Heart left ventricle (tissue), 13 donors: ENCODE measurements at regions not wholly inside any gene's neighbourhood (a gene's known extent, or its start where the extent isn't known, plus 50 kb on each side); places are given as distances from the start of the nearest gene placed in this dataset.

Experiments
- POLR2A ChIP-seq, 2 donors: fragments of 450-650 bp; IDR thresholded peaks; one replicate each; pipeline ENCODE4 v1.6.1; 2017; ENCODE audit warnings: antibody characterized with exemption in 2 of 2, mild to moderate bottlenecking in 2 of 2, moderate library complexity in 2 of 2
- TF ChIP-seq, protein P1 (sequence below), 12 donors: fragments of 200-600 bp; sonication (generic) in 4 of 12; IDR thresholded peaks; one replicate each; pipeline versions ENCODE4 v1.5.0 to v1.8.0; 2018 to 2022; ENCODE audit warnings: antibody characterized with exemption in 12 of 12, mild to moderate bottlenecking in 5 of 12
- donor health status: ischemic (EF 13 %, LVEDD 7.1; RV severe dilation, severe dysfunction).
- donor health status: DM: no; HTN: yes; CAD: no.
- donor health status: DM: no; HTN: no; CAD: no.
- donor health status: ischemic (EF 25% LVEDD 6.9; RV normal size, moderate dysfunction).
- donor health status: ischemic (EF 25% LVEDD 5.7; RV mildly dilated, moderate dysfunction).
- donor health status: ischemic (EF 35%, LVEDD 5.7; RV mildly dilated, moderate dysfunction).
- donor health status: nonischemic (EF 11% LVEDD 7.7; RV severe dilation, severe dysfunction).
- donor health status: DM: yes; HTN: yes; CAD: no.
- donor health status: PGD.
- donor health status: ischemic (EF 29% LVEDD 5.4; RV normal size, mild dysfunction).
- donor health status: nonischemic (EF 23%, LVEDD 6.1; RV moderate dilation, normal function).

DNA sequence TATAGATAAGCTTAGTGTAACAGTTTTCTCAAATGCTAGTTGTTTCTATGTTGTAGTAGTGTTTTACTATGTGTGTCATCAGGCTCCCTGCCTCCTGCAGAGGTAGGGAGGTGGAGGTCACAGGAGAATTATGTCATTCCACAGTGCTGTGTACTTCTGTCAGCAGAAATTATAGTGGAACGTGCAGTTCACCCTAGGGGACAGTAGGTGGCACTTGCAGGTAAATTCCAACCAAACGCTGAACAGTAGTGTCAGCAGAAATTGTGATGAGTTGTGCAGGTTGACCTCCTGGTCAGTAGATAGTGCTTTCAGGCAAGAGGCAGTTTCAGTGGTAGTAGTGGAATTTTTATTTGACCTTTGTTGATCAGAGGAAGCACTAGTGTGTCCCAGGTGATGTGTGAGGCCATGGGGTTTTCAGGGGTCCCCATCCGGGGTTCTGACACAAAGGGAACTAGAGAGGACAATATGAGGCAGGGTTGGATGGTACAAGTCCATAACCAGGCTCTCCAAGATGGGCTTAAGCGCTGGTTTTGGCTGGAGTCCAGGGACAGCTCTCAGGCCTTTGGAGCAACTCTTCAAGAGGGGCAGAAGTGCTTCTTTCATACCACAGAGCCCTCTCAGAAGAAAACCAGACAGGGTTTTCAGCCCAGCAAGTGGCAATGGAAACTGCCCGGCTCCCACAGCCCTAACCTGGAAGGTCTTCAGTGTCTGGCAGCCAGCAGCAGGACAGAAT, 402.9 kb downstream of the CYLC2 start:
- TF ChIP-seq, protein P1, sequence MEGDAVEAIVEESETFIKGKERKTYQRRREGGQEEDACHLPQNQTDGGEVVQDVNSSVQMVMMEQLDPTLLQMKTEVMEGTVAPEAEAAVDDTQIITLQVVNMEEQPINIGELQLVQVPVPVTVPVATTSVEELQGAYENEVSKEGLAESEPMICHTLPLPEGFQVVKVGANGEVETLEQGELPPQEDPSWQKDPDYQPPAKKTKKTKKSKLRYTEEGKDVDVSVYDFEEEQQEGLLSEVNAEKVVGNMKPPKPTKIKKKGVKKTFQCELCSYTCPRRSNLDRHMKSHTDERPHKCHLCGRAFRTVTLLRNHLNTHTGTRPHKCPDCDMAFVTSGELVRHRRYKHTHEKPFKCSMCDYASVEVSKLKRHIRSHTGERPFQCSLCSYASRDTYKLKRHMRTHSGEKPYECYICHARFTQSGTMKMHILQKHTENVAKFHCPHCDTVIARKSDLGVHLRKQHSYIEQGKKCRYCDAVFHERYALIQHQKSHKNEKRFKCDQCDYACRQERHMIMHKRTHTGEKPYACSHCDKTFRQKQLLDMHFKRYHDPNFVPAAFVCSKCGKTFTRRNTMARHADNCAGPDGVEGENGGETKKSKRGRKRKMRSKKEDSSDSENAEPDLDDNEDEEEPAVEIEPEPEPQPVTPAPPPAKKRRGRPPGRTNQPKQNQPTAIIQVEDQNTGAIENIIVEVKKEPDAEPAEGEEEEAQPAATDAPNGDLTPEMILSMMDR (IDR thresholded peaks at IDR 0.05): peak; percentile 39 to 66 (median 54)
- no peak for TF ChIP-seq POLR2A (IDR thresholded peaks at IDR 0.05)
